ENCODE measurements at regions not wholly inside any gene's neighbourhood (a gene's known extent, or its start where the extent isn't known, plus 50 kb on each side); places are given as distances from the start of the nearest gene placed in this dataset.

DNA sequence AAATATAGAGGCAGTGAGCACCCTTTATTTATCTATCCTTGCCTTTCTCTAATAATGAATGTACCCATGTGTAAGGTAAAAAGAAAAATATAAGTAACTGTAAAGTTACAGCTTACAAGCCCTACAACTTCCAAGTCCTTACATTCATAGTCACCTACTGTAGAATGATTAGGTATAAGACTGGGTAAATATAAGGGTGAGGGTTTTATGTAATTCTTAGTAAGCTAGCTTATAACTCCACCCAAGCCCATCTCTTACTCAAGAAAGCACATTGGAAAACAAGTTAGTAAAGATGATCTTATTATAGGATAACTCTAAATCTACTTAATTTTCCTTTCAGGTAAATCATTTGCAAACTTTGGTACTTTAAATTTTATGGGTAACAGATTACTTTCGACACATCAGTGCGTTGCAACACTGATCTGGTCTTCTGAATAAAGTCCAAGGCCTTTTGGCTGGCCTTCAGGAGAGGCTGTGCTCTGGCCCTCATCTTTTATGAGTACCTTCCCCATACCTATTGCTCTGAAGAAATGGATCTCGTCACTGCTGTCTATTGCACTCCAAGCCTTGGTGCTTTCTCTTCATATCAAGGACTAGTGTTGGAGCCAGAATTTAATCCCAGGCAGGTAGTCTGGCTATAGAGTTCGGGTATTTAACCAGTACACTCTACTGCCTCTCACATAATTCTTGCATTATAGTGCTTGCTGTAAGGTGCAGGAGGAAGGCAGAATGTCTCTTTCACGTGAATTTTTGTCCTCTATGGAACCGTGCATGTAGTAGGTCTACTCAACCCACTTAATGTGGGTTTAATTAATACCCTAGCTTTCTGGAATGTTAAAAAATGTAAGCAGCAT lies 443.6 kb upstream of the AR start:
- Histone ChIP-seq H3K9me3 (no peaks in the 10 kb centered on the region), H3K4me3 (no peak overlapping the region), H3K4me1 (no peaks in the 10 kb centered on the region), H3K27ac (no peak overlapping the region), H3K36me3 (no peaks in the 10 kb centered on the region), H3K27me3 (no peaks in the 10 kb centered on the region)
- no peak for ATAC-seq
- TF ChIP-seq EP300 (IDR thresholded peaks at IDR 0.05) (no peak), POLR2A (IDR thresholded peaks at IDR 0.05) (no peak), POLR2AphosphoS5 (IDR thresholded peaks at IDR 0.05) (no peak)
- TF ChIP-seq, protein P1, sequence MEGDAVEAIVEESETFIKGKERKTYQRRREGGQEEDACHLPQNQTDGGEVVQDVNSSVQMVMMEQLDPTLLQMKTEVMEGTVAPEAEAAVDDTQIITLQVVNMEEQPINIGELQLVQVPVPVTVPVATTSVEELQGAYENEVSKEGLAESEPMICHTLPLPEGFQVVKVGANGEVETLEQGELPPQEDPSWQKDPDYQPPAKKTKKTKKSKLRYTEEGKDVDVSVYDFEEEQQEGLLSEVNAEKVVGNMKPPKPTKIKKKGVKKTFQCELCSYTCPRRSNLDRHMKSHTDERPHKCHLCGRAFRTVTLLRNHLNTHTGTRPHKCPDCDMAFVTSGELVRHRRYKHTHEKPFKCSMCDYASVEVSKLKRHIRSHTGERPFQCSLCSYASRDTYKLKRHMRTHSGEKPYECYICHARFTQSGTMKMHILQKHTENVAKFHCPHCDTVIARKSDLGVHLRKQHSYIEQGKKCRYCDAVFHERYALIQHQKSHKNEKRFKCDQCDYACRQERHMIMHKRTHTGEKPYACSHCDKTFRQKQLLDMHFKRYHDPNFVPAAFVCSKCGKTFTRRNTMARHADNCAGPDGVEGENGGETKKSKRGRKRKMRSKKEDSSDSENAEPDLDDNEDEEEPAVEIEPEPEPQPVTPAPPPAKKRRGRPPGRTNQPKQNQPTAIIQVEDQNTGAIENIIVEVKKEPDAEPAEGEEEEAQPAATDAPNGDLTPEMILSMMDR (IDR thresholded peaks at IDR 0.05): no peak
- 63 to 71% methylated on average over 6 of the region's 6 CpGs for WGBS, 2 donors (ENCODE audit: low coverage in 1 of 2)

DNA sequence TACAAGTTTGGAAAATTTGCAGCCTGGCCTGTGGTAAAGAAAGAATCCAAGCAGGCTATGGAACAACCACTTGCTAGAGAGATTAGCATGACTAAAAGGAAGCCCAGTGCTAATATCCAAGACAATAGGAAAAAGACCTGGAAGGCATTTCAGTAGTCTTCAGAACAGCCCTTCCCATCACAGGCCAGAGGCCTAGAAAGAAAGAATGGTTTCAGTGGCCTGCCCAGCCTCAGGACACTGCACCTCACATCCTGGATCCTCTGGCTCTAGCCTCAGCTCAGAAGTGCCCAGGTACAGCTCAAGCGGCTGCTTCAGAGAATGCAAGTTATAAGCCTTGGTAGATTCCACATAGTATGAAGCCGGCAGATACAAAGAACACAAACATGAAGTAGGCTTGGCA lies 449.8 kb upstream of the AR start:
- H3K27me3 ChIP-seq: no peaks in the 10 kb centered on the region
- ATAC-seq: no peak
- no peak overlapping the region for H3K4me3 ChIP-seq
- no peaks in the 10 kb centered on the region for H3K4me1 ChIP-seq
- TF ChIP-seq POLR2A (IDR thresholded peaks at IDR 0.05) (no peak), EP300 (IDR thresholded peaks at IDR 0.05) (no peak), POLR2AphosphoS5 (IDR thresholded peaks at IDR 0.05) (no peak)
- TF ChIP-seq, protein P1 (IDR thresholded peaks at IDR 0.05): no peak
- no peak overlapping the region for H3K27ac ChIP-seq
- no peaks in the 10 kb centered on the region for H3K9me3 ChIP-seq
- no CpG with 5 or more reads among the region's 2 CpGs for WGBS, 2 donors (ENCODE audit: low coverage in 1 of 2)
- no peaks in the 10 kb centered on the region for H3K36me3 ChIP-seq

DNA sequence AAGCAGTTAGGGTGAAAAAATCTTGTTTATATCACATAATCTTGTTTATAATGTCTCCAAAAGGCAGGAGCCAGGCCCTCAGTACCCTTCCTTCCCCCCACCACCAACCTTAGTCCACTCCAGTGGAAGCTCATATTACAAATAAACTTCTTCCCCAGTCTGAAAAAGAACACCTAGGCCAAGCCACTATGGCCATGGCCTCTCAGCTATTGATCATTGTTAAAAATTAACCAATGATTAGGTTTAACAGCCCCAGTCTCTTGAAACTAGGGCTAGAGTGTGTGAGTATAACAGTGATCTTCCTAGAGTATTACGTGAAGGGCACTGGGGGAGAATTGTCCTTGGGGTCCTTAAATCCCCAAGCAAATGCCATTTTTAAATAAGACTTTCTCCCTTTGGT lies 411.9 kb upstream of the EDA2R start:
- Histone ChIP-seq H3K27me3 (no peaks in the 10 kb centered on the region), H3K9me3 (no peaks in the 10 kb centered on the region), H3K27ac (no peak overlapping the region), H3K4me3 (no peak overlapping the region), H3K4me1 (no peaks in the 10 kb centered on the region), H3K36me3 (no peaks in the 10 kb centered on the region)
- no peak for ATAC-seq
- TF ChIP-seq, protein P1 (IDR thresholded peaks at IDR 0.05): no peak
- no peak for TF ChIP-seq EP300 (IDR thresholded peaks at IDR 0.05)
- no peak for TF ChIP-seq POLR2AphosphoS5 (IDR thresholded peaks at IDR 0.05)
- no peak for TF ChIP-seq POLR2A (IDR thresholded peaks at IDR 0.05)
- WGBS, 2 donors (ENCODE audit: low coverage in 1 of 2): 60 to 88% methylated on average over 1 of the region's 1 CpG

DNA sequence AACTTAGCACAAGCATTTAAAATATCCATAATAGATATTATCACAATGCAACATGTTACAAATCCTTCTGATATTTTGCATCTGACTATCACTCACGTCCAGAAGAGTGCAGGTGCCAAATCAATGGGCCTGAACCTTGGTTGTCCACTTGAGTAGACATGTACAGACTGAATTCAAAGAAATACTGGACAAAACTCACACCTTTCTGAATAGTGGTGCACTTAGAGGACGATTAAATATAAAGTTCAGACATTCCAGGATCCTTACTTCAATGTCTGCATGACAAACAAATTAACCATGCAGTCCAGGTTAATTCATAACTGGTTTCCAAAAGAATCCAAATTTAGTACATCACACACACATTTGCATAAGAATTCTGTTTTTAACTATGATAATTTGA lies 406.0 kb upstream of the EDA2R start:
- Histone ChIP-seq H3K4me3 (no peak overlapping the region), H3K27me3 (no peaks in the 10 kb centered on the region), H3K9me3 (no peaks in the 10 kb centered on the region), H3K4me1 (no peaks in the 10 kb centered on the region), H3K36me3 (no peaks in the 10 kb centered on the region), H3K27ac (no peak overlapping the region)
- WGBS, 2 donors (ENCODE audit: low coverage in 1 of 2): 10 to 49% methylated on average over 2 of the region's 2 CpGs
- TF ChIP-seq, protein P1 (IDR thresholded peaks at IDR 0.05): no peak
- TF ChIP-seq POLR2AphosphoS5 (IDR thresholded peaks at IDR 0.05) (no peak), POLR2A (IDR thresholded peaks at IDR 0.05) (no peak), EP300 (IDR thresholded peaks at IDR 0.05) (no peak)
- no peak for ATAC-seq

DNA sequence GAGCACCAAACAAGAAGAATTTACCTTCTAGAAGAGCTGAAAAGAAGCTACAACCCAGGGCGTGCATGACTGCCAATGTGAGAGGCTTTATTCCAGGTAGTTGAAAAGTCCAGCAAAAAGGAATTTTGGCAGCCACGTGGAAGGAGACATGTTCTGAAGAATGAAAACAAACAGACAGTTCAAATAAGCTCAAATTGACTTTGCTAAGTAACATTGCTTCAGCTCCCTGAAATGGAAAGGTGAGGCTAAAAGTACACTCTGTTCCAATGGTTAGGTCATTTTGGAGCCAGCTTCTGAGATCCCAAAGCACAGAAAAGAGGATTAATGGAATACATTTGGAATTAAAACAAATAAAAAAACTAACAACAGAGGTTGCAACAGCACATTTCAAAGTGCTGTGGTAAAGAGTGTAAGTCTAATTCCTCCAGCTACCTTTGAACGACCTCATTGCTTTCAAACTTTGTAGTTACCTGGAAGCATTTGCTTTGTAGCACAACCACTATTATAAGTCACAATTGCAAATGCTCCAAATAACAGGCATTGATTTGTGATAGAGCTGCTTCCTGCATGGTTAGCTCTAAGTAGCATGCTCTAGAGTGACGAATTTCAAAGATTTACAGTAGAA lies 405.3 kb upstream of the EDA2R start:
- Histone ChIP-seq H3K9me3 (no peaks in the 10 kb centered on the region), H3K27me3 (no peaks in the 10 kb centered on the region), H3K4me3 (no peak overlapping the region), H3K4me1 (no peaks in the 10 kb centered on the region), H3K36me3 (no peaks in the 10 kb centered on the region), H3K27ac (no peak overlapping the region)
- 16 to 45% methylated on average over 2 to 3 of the region's 4 CpGs for WGBS, 2 donors (ENCODE audit: low coverage in 1 of 2)
- no peak for ATAC-seq
- TF ChIP-seq EP300 (IDR thresholded peaks at IDR 0.05): no peak
- TF ChIP-seq, protein P1 (IDR thresholded peaks at IDR 0.05): no peak
- TF ChIP-seq POLR2AphosphoS5 (IDR thresholded peaks at IDR 0.05): no peak
